GM08714 (cell line): ENCODE measurements at regions not wholly inside any gene's neighbourhood (a gene's known extent, or its start where the extent isn't known, plus 50 kb on each side); places are given as distances from the start of the nearest gene placed in this dataset.

Experiments used
- H3K4me3 ChIP-seq: fragments of 200-500 bp; sonication (Bioruptor generic); 2 replicates; pipeline ENCODE4 v1.5.1; 2014; ENCODE audit warnings: mild to moderate bottlenecking, low read length, inconsistent platforms
- ZNF274 ChIP-seq: IDR thresholded peaks from 2 replicates; pipeline ENCODE4 v1.6.1; 2012; ENCODE audit warnings: mild to moderate bottlenecking, low read depth, low read length

DNA sequence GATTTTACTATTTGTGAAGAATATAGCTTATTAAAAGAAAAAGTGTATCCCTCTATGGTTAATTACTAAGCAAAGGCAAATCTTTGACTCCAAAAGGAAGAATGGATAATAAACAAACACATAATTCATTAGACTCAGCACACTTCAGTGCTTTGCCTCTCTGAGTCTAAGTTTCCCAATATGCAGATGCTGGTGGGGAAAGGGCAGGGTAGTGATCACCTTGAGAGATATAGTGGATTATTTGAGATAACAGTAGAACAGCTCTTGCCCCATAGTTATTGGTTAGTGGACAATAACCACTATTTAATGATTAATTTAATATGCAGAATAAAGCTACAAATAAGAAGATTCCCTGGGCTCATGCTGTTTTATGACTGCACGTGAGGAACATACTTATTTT, 98.2 kb upstream of the SLC8A1 start:
- H3K4me3 ChIP-seq, result no peak overlapping the region
- TF ChIP-seq ZNF274, result no peak

DNA sequence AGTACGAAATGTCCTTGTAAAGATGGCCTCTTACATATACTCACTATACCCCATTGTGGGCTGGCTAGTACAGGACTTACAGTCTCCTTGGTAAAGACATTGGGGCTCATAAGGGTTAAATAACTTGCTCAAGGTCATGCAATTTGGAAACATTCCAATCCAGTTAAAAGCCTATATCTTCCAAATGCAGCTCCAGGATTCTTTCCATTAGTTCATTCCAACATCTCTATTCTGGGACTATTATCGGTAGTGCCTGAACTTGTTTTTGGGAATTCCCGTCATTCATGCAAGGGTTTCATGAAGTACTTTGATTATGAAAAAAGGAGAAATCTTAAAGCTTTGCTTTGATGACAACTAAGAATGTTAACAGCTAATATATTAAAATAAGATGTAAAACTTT, 99.2 kb upstream of the SLC8A1 start:
- H3K4me3 ChIP-seq, result no peak overlapping the region
- TF ChIP-seq ZNF274, result no peak

GRCh38 chr2:40554665-40555294, 102.9 kb upstream of the SLC8A1 start:
- no peak for TF ChIP-seq ZNF274
- H3K4me3 ChIP-seq, result no peak overlapping the region

DNA sequence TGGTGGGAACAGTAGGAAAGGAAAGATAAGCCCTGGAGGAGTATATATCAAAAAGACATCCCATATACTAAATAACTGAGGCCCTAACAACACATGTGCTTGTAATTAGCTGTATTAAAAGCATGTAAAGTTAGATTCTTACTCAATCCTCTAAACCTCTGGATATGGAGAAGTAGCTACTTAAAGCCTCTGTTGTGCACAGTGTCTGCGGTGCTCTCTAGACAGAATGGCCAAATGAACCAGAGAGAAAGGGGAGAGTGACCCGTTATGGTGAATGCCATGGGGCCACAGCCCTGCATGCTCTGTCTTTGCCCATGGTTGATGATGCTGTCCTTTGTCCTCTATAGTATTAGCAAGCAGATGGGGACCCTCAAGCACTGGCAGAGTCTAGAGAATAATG, 104.4 kb upstream of the SLC8A1 start:
- no peak for TF ChIP-seq ZNF274
- H3K4me3 ChIP-seq, result no peak overlapping the region

DNA sequence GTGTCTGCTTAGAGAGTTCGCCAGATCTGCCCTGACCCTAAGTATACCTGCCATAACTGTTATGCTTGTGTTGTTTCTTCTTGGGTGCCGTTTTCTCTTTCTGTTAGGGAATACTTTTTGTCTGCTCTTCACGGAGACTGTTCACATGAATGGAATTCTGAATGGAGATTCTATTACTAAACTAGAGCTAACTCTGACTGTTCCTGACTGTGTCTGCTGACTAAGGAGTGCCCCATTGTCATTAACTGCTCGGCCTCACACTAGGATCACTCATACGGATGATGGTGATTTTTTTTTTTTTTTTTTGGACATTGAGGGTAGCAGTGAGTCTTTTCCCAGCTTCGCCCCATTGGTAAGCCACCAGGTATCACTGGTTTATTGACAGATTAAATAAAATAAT, 104.8 kb upstream of the SLC8A1 start:
- no peak overlapping the region for H3K4me3 ChIP-seq
- TF ChIP-seq ZNF274, result no peak

GRCh38 chr2:40558761-40559160, 106.9 kb upstream of the SLC8A1 start:
- no peak overlapping the region for H3K4me3 ChIP-seq
- no peak for TF ChIP-seq ZNF274

- no peak overlapping the region for H3K4me3 ChIP-seq
- no peak for TF ChIP-seq ZNF274
These were observed 107.3 kb upstream of the SLC8A1 start for GRCh38 chr2:40559175-40559574.

DNA sequence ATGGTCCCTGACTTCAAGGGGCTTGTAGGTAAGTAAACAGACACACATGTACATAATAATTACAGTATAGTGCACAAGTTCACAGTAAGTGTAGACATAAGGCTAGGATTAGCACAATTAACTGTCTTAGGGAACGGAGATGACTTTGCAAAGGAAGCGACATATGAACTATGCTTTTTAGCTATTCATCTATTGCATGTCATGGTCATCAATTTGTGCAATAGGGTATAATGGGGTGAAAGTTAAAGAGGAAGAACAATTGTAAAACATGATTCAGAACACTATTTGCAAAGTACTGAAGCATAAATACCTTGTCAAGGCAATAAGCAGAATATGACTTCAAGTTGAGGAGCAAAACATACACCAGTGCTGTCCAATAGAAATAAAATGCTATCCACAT, 112.3 kb upstream of the SLC8A1 start:
- no peak overlapping the region for H3K4me3 ChIP-seq
- TF ChIP-seq ZNF274, result no peak

- H3K4me3 ChIP-seq, result no peak overlapping the region
- TF ChIP-seq ZNF274, result no peak
These were observed 127.4 kb upstream of the SLC8A1 start for GRCh38 chr2:40579247-40579646.

DNA sequence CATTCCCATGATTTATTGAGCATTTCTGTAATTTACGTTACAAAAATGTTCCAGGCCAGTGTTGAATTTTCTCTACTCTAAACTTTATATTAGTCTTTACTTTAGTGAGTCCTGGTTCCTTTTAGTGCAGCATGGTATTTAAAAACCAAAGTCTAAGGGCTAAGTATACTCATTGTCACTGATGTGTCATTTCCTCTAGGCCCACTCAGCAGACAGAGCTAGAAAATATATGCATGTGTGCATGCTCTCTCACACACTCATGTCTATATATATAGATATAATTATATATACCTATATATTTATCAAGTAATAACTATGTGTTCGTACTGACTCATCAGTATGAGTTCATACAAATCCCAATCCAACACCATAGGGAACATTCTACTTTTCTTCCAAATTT, 132.5 kb upstream of the SLC8A1 start:
- no peak overlapping the region for H3K4me3 ChIP-seq
- TF ChIP-seq ZNF274, result no peak

- TF ChIP-seq ZNF274, result no peak
- H3K4me3 ChIP-seq, result no peak overlapping the region
These were observed 139.9 kb upstream of the SLC8A1 start for GRCh38 chr2:40591774-40592173.

- TF ChIP-seq ZNF274, result no peak
- H3K4me3 ChIP-seq, result no peak overlapping the region
These were observed 140.3 kb upstream of the SLC8A1 start for GRCh38 chr2:40592218-40592617.

DNA sequence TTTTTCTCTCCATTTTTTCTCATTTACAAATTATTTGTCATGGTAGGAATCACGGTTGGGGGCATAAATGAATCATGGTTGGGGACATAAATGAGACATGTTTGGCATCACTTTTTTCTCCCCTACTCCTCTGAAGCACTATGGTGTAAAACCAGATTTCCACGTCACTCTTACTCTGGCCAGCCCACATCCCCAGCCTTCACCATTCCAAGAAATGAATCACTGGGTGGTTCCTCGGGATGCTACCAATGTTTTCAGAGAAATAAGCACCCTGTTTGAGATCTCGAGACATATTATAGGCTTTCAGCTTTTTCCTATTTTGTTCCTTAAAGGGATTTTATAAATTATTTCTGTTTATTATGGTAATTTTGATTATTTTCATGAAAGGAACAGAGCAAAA, 155.0 kb upstream of the SLC8A1 start:
- TF ChIP-seq ZNF274, result no peak

DNA sequence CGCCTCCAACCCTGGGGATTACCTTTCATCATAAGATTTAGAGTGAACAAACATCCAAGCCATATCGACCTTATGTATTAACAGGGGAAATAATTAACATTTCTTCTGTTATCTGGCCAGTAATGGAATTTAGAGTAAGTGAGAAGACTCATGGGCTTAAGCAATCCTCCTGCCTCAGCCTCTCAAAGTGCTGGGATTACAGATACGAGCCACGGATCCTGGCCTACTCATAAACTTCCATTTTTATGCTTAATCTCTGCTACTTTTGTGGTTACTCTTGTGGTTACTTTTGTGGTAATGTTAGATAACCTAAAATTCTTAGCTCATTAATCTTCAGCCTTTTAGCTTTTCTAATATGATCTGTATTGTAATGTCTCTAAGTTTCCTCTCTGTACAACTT, 159.3 kb upstream of the SLC8A1 start:
- H3K4me3 ChIP-seq, result no peak overlapping the region
- no peak for TF ChIP-seq ZNF274

More for the DNA sequence above, 155.0 kb upstream of the SLC8A1 start:
- H3K4me3 ChIP-seq, result no peak overlapping the region

DNA sequence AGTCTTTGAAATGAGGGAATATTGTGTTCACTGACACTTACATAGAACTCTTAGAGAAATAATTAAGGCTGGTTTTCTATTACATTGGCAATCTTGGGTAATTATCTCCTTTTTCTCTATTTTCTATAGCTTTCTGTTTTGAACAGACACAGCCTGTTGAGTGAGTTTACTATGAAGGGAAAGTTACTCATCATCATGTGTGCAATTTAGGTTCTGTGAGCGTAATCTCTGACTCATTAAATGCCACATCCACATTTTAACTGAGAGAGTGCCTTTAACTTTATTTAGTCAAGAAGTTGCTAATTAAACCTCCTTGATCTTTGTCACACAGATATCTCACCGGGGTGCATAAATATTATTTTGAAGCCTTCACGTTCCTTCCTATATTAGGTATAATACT, 174.0 kb upstream of the SLC8A1 start:
- TF ChIP-seq ZNF274, result no peak
- no peak overlapping the region for H3K4me3 ChIP-seq

DNA sequence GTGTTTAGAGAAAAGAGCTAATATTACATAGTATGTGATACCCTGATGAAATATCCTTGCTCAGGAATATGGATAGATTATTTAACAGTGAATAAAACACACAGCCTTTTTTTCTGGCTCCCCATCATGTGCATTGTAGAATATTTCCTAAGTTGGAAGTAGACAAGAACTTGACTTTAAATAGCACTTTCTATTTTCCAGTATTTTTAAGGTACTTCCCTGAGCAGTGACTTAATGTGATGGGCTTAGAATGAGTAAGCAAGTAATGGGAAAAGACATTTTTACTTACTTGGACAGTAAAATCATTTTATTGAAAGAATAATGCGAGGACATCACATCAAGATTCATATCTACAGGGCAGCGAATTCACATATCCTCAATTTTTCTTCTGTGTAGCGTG, 176.7 kb upstream of the SLC8A1 start:
- no peak for TF ChIP-seq ZNF274
- no peak overlapping the region for H3K4me3 ChIP-seq
